GM18508 (cell line): ENCODE measurements at regions not wholly inside any gene's neighbourhood (a gene's known extent, or its start where the extent isn't known, plus 50 kb on each side); places are given as distances from the start of the nearest gene placed in this dataset.

ENCODE experiments used
- ATAC-seq: cut with Tn5 transposase; IDR thresholded peaks from one replicate; pipeline ENCODE4 v1.9.1; 2021; ENCODE audit warnings: moderate number of reproducible peaks; ENCODE audit not compliant: insufficient read depth, unreplicated experiment

- ATAC-seq, result no peak
Observed at GRCh38 chr4:98210281-98210680, 50.9 kb upstream of the RAP1GDS1 start.

GRCh38 chr4:98209111-98209510, 52.1 kb upstream of the RAP1GDS1 start:
- no peak for ATAC-seq

- ATAC-seq, result peak; percentile 43
Observed at GRCh38 chr4:98204236-98204553, 57.0 kb upstream of the RAP1GDS1 start.

GRCh38 chr4:98203332-98204235, 57.6 kb upstream of the RAP1GDS1 start:
- ATAC-seq, result peak; percentile 81

- no peak for ATAC-seq
Observed at GRCh38 chr4:98202907-98203306, 58.3 kb upstream of the RAP1GDS1 start.

- no peak for ATAC-seq
Observed at GRCh38 chr4:98199247-98199646, 56.0 kb upstream of the STPG2 start.

GRCh38 chr4:98195005-98195404, 51.7 kb upstream of the STPG2 start:
- no peak for ATAC-seq

- ATAC-seq, result no peak
Observed at GRCh38 chr4:98193459-98194105, 50.3 kb upstream of the STPG2 start.
